Prostate gland (tissue), 2 donors: ENCODE measurements at regions not wholly inside any gene's neighbourhood (a gene's known extent, or its start where the extent isn't known, plus 50 kb on each side); places are given as distances from the start of the nearest gene placed in this dataset.

Experiments used
- DNase-seq: peaks from one replicate; pipeline ENCODE4 v3.0.0-alpha.2; 2019; ENCODE audit warnings: low spot score
- H3K27ac ChIP-seq, 2 donors: fragments of 200-600 bp; sonication (generic); 2 replicates each; pipeline ENCODE4 v1.5.1; 2017 to 2019
- H3K27me3 ChIP-seq: fragments of 200-600 bp; sonication (generic); replicated peaks from 2 replicates; pipeline ENCODE4 v1.5.1; 2019; ENCODE audit not compliant: insufficient read depth
- H3K36me3 ChIP-seq, 2 donors: fragments of 200-600 bp; sonication (generic); 1 replicate in 1 of 2; 2 replicates in 1 of 2; pipeline versions ENCODE4 v1.5.1 to v1.8.1; 2017 to 2019
- H3K4me1 ChIP-seq: fragments of 200-600 bp; sonication (generic); replicated peaks from 2 replicates; pipeline ENCODE4 v1.5.1; 2019
- H3K4me3 ChIP-seq, 2 donors: fragments of 200-600 bp; sonication (generic); 2 replicates each; pipeline ENCODE4 v1.5.1; 2017 to 2019
- H3K9me3 ChIP-seq: fragments of 200-600 bp; sonication (generic); 2 replicates; pipeline ENCODE4 v1.5.1; 2017
- CTCF ChIP-seq, 4 experiments: fragments of 200-600 bp in 2 of 4; fragments of 450-650 bp in 2 of 4; sonication (generic) in 2 of 4; IDR thresholded peaks; 1 replicate in 3 of 4; 2 replicates in 1 of 4; pipeline ENCODE4 v1.5.1; 2016 to 2019; ENCODE audit warnings: antibody characterized with exemption in 4 of 4, mild to moderate bottlenecking in 2 of 4, moderate library complexity in 2 of 4
- POLR2A ChIP-seq: fragments of 450-650 bp; IDR thresholded peaks from one replicate; pipeline ENCODE4 v1.6.1; 2016; ENCODE audit warnings: antibody characterized with exemption, mild to moderate bottlenecking
- POLR2AphosphoS5 ChIP-seq: sonication (generic); formaldehyde crosslinking; IDR thresholded peaks from one replicate; pipeline ENCODE4 v1.6.1; 2017; ENCODE audit warnings: antibody characterized with exemption
- WGBS: methylation state at CpG from one replicate; pipeline ENCODE4 v1.1.5; 2018; 5-methylcytosine and 5-hydroxymethylcytosine counted together
- intact Hi-C: fragments of 100-400 bp; cut with DNase I; formaldehyde crosslinking; loops from one replicate; pipeline ENCODE4 v1.14.2; 2022

DNA sequence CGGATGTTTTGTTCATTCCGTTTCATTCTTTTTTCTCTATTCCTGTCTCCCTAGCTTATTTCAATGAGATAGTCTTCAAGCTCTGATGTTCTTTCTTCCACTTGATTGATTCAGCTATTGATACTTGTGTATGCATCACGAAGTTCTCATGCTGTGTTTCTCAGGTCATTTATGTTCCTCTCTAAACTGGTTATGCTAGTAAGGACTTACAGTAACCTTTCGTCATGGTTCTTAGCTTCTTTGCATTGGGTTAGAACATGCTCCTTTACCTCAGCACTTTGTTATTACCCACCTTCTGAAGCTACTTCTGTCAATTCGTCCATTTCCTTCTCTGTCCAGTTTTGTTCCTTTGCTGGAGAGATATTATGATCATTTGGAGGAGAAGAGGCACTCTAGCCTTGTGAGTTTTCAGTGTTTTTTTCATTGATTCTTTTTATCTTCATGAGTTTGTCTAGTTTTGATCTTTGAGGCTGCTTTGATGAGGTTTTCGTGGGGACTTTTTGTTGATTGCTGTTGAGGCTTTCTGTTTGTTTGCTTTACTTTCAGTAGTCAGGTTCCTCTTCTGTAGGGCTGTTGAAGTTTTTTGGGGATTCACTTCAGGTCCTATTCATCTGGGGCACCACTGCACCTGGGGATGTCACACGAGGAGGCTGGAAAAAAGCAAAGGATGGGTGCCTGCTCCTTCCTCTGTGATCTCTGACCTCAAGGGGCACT lies 496.9 kb upstream of the LRRC7 start:
- TF ChIP-seq CTCF (IDR thresholded peaks at IDR 0.05) (no peak), POLR2A (no peak), POLR2AphosphoS5 (no peak)
- H3K27ac ChIP-seq = no peak overlapping the region
- no peaks in the 10 kb centered on the region for H3K4me1 ChIP-seq
- H3K27me3 ChIP-seq = no peaks in the 10 kb centered on the region
- H3K4me3 ChIP-seq = no peak overlapping the region
- no peak for DNase-seq
- no peaks in the 10 kb centered on the region for H3K36me3 ChIP-seq
- intact Hi-C loops = no loop called here
- no peaks in the 10 kb centered on the region for H3K9me3 ChIP-seq
- WGBS = 91% methylated on average over 7 of the region's 7 CpGs

DNA sequence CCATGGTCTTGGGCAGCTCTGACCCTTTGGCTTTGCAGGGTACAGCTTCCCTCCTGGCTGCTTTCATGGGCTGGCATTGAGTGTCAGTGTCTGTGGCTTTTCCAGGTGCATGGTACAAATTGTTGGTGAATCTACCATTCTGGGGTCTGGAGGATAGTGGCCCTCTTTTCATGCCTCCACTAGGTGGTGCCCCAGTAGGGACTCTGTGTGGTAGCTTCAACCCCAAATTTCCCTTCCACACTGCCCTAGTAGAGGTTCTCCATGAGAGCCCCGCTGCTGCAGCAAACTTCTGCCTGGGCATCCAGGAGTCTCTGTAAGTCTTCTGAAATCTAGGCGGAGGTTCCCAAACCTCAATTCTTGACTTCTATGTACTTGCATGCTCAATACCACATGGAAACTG lies 494.5 kb upstream of the LRRC7 start:
- no peaks in the 10 kb centered on the region for H3K9me3 ChIP-seq
- H3K36me3 ChIP-seq = no peaks in the 10 kb centered on the region
- no peaks in the 10 kb centered on the region for H3K27me3 ChIP-seq
- intact Hi-C loops = no loop called here
- WGBS = 100% methylated on average over 2 of the region's 2 CpGs
- no peak overlapping the region for H3K4me3 ChIP-seq
- no peak overlapping the region for H3K27ac ChIP-seq
- H3K4me1 ChIP-seq = no peaks in the 10 kb centered on the region
- TF ChIP-seq POLR2AphosphoS5 (no peak), POLR2A (no peak), CTCF (IDR thresholded peaks at IDR 0.05) (no peak)
- DNase-seq = no peak

- Histone ChIP-seq H3K9me3 (no peaks in the 10 kb centered on the region), H3K4me1 (no peaks in the 10 kb centered on the region), H3K36me3 (no peaks in the 10 kb centered on the region), H3K27me3 (no peaks in the 10 kb centered on the region), H3K4me3 (no peak overlapping the region), H3K27ac (no peak overlapping the region)
- TF ChIP-seq POLR2A = no peak
- no peak for TF ChIP-seq POLR2AphosphoS5
- TF ChIP-seq CTCF (IDR thresholded peaks at IDR 0.05) = no peak
- 52% methylated on average over 3 of the region's 3 CpGs for WGBS
- intact Hi-C loops = no loop called here
- DNase-seq = no peak
Measured at GRCh38 chr1:69076631-69077030, 491.1 kb upstream of the LRRC7 start.

- Histone ChIP-seq H3K4me3 (no peak overlapping the region), H3K36me3 (no peaks in the 10 kb centered on the region), H3K27me3 (no peaks in the 10 kb centered on the region), H3K4me1 (no peaks in the 10 kb centered on the region), H3K9me3 (no peaks in the 10 kb centered on the region), H3K27ac (no peak overlapping the region)
- 91% methylated on average over 1 of the region's 1 CpG for WGBS
- TF ChIP-seq POLR2AphosphoS5 = no peak
- no peak for TF ChIP-seq CTCF (IDR thresholded peaks at IDR 0.05)
- TF ChIP-seq POLR2A = no peak
- DNase-seq = no peak
- intact Hi-C loops = no loop called here
Measured at GRCh38 chr1:69077198-69077597, 490.5 kb upstream of the LRRC7 start.

GRCh38 chr1:69077633-69078032 lies 490.1 kb upstream of the LRRC7 start:
- no peak overlapping the region for H3K27ac ChIP-seq
- no peak overlapping the region for H3K4me3 ChIP-seq
- 94% methylated on average over 3 of the region's 3 CpGs for WGBS
- TF ChIP-seq POLR2A (no peak), CTCF (IDR thresholded peaks at IDR 0.05) (no peak), POLR2AphosphoS5 (no peak)
- H3K4me1 ChIP-seq = no peaks in the 10 kb centered on the region
- no peaks in the 10 kb centered on the region for H3K36me3 ChIP-seq
- intact Hi-C loops = no loop called here
- H3K9me3 ChIP-seq = no peaks in the 10 kb centered on the region
- DNase-seq = no peak
- no peaks in the 10 kb centered on the region for H3K27me3 ChIP-seq
